C4-2B (cell line): ENCODE measurements at regions not wholly inside any gene's neighbourhood (a gene's known extent, or its start where the extent isn't known, plus 50 kb on each side); places are given as distances from the start of the nearest gene placed in this dataset.

Experiments
- CTCF ChIP-seq: fragments of 450-650 bp; conservative IDR thresholded peaks from 2 replicates; pipeline ENCODE4 v1.5.1; 2017; ENCODE audit warnings: mild to moderate bottlenecking
- ZFX ChIP-seq: fragments of 450-650 bp; IDR thresholded peaks from 2 replicates; pipeline ENCODE4 v1.6.1; 2017

GRCh38 chr7:84492098-84493034, 297.8 kb upstream of the SEMA3A start:
- TF ChIP-seq CTCF (no peak), ZFX (no peak)
